HG02642 (cell line): ENCODE measurements at regions not wholly inside any gene's neighbourhood (a gene's known extent, or its start where the extent isn't known, plus 50 kb on each side); places are given as distances from the start of the nearest gene placed in this dataset.
A peak's percentile ranks its signal among the peaks of the same experiment; 100 is the strongest.

Experiments used
- ATAC-seq: cut with Tn5 transposase; IDR thresholded peaks from one replicate; pipeline ENCODE4 v1.9.1; 2021; ENCODE audit warnings: mild to moderate bottlenecking; ENCODE audit not compliant: unreplicated experiment, poor library complexity

- ATAC-seq: no peak
Measured at GRCh38 chr1:34642679-34643078, 112.2 kb upstream of the GJB5 start.

DNA sequence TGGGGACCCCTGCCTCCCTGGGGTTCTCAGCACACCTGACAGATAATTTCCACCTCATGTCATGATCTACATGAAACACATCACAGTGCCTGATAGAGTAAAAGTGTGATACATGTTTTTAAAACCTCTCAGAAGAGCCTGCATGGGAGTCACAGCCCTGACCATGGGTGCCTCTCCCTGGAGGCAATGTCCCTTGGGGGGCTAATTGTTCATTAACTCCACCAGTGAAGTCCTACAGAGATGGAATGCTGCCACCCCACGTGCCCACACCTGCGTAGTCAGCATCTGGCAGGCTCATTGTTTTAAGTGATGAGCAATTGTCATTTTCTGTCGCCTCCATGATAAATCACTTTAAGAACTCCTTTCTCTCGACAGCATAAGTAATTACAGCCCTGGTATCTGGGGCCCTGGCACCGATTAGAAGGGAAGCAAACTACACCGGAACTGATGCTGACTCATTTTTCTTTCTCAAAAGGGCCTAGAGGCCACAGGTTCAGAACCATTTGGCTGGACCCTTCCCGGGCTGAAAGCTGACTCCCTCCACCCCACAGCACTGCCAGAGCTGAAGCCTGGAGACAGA lies 109.6 kb upstream of the GJB5 start:
- no peak for ATAC-seq

- ATAC-seq: no peak
Measured at GRCh38 chr1:34645919-34646318, 108.9 kb upstream of the GJB5 start.

DNA sequence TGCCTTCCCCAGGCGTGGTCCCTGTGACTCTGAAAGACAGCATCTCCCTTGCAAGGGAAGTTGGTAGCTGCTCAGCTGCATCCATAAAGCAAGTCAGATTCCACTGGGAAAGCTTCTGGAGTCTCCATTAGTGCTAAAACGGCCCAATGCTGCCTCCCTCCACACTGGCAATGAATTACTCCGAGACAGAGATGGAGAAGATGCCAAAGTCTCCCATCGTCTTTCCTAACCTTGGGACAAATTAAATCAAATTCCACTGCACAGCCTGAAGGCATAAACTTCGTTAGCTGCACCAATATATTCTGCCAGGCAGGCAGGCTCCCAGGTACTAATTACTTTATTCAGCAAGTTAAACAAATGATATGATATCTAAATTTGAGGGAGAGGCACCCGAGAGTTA lies 106.3 kb upstream of the GJB5 start:
- ATAC-seq: no peak

DNA sequence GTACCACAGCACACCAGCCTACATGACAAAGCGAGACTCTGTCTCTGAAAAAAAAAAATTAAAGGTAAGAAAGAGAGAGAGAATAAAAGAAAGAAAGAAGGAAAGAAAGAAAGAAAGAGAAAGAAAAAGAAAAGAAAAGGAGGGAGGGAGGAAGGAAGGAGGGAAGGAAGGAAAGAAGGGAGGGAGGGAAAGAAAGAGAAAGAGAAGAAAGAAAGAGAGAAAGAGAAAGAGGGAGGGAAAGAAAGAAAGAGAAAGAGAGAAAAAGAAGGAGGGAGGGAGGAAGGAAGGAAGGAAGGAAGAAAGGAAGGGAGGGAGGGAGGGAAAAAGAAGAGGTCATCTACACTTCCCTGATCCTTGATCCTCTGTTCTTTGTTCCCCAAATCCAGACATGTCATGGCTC lies 104.8 kb upstream of the GJB5 start:
- no peak for ATAC-seq

GRCh38 chr1:34650800-34651199 lies 104.0 kb upstream of the GJB5 start:
- ATAC-seq: no peak

DNA sequence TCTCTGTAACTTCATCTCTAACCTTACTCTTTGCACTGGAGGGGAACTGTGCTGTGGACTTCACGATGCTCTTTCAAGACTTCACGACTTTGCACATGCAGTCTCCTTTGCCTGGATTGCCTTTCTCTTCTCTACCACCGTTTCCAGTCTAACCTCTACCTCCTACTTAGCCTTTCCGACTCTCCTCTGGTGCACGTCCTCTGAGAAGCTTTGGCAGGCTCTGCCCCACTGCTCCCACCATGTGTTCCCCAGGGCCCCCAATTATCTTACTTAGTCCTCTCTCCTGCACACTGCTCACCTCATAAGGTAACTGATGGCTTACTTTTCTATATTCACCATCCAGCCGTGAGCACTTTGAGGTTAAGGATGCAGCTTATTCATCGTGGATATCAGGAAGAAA lies 101.7 kb upstream of the GJB5 start:
- ATAC-seq: no peak

DNA sequence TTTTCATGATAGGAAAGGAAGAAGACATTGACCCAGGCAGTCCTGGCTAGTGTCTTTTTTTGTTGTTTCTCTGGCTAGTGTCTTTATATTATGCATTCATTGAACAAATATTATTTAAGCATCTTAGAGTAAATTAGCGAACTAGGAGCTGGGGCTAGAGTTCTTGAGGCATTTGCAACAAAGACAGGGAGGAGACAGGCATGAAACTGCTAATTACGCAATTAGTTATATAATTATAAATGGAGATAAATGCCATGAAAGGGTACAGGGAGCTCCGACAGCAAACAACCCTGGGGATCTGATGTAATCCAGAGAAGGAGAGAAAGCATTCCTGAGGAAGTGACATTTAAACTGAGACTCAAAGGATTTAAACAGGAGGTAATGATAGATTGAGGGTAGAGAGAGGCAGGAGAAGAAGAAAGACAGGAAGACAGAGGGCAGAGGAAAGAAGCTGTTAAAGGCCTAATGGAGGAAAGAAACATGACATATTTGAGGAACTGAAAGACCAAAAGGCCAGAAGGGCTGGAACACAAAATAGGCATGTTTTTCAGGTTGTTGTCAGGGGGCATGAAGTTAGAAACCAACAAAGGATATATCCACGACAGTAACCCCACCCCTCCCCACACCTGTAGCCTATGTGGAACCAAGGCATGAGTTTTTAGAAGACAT lies 99.5 kb upstream of the GJB5 start:
- no peak for ATAC-seq

DNA sequence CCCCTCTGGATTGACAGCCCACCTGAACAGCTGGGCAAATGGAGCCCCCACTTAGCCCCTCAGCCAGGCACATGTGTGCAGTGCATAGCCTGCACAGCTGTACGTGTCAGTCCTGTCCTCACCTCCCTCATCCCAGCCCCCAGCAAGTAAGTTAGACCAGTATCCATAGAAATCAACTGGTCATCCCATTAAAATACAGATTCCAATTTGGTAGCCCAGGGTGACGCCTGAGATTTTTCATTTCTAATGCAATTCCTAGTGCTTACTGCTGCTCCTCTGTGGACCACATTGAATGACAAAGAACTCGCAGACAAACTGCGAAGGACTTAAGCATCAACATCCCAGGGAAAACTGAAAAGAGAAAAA lies 99.0 kb upstream of the GJB5 start:
- no peak for ATAC-seq

DNA sequence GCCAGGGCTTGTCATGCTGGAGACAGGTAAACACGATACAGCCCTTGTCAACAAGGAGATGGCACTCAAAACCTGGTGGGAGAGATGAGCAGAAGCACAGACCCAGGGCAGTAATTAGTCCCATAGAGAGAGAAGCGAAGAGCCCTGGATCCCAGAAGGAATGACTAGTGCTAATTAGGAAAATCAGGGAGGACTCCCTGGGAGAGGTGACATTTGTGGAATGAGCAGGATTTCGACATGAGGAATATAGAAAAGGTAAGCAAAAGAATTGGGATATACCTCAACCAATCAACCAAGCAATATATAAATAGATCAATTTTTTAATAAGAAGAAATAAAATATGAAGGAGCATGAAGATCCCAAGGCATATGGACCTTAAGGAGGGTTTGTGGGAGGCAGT lies 98.5 kb upstream of the GJB5 start:
- no peak for ATAC-seq

GRCh38 chr1:34656731-34657130 lies 98.1 kb upstream of the GJB5 start:
- ATAC-seq: no peak

DNA sequence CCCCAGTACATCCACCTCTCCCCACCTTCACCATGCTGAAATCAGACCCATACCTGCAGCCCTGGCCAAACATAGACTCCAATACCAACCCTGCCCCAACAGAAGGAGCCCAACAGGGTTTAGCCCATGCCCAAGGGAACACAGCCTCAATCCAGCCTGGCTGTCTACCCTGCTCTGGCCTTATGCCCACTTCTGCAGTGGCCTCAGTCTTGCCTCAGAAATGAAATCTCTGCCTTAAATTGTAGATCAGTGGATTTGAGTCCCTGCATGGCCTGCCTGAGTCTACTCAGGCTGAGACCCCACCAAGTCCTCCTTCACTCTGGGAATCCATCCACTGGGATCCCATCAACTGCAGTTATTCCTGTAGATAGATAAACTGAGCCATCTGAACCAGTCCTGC lies 97.6 kb upstream of the GJB5 start:
- no peak for ATAC-seq

- no peak for ATAC-seq
Measured at GRCh38 chr1:34657849-34658248, 97.0 kb upstream of the GJB5 start.

DNA sequence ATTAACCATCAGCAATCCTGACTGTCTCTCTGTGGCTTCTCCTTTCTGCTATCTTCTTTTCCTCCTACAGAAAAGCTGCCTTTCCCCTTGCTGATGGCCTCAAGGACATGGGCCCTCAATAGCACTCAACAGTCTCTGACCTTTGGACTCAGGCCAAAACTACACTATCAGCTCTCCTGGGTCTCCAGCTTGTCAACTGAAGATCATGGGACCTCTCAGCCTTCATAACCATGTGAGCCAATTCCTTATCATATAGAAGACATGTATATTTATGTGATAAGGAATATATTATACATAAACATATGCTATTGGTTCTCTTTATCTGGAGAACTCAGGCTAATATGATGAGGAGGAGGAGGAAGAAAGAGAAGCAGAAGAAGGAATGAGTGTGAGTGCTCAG lies 91.8 kb upstream of the GJB5 start:
- no peak for ATAC-seq

- ATAC-seq: no peak
Measured at GRCh38 chr1:34668063-34668462, 86.8 kb upstream of the GJB5 start.

DNA sequence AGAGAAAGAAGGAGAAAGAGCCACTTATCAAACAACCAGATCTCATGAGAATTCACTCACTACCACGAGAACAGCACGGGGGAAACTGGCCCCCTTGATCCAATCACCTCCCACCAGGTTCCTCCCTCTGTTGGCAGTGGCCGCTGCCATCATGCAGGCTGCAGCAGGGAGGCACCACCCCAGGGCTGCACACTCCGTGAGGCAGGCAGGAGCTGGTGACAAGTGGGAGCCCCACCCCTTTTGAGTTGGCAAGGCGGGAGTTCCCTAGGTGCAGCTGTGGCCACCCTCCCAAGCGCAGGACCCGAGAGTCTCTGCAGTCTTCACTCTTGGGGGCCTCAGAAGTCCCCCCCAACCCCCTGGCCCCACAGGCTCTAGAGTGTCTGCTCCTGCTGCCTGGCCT lies 83.9 kb upstream of the GJB5 start:
- ATAC-seq: no peak

- no peak for ATAC-seq
Measured at GRCh38 chr1:34671887-34672286, 83.0 kb upstream of the GJB5 start.

- peak; percentile 61 for ATAC-seq
Measured at GRCh38 chr1:34681480-34682451, 73.1 kb upstream of the GJB5 start.

DNA sequence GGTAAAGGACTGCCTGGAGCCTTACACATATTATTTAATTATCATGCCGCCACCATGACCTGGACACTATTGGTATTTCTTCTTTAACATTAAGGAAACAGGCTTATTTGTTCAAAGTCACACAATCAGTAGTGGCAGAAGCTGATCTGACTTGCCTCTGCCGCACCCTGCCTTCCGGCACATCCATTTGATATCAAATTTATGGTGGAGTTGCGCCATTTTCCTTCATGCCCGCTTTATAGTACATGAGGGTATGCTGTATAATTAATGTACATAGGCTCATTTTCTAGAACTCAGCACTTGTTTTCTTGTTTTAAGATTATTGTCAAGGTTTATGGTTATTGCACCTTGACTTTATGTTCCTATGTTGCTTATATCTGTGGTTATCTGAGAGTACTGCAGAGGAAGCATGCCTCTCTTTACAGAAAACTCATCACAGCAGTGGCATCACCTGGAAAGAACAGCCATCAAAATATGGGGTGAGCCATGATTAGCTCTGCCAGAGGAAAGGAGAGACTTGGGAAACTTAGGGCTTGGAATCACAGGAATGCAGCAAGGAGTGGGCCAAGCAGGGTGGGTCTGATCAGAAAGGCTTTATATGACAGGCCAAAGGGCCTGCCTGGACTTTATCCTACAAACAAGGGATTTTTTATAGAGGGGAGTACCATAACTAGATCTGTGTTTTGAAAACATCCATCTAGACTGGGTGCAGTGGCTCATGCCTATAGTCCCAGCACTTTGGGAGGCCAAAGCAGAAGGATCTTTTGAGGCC lies 72.2 kb upstream of the GJB5 start:
- no peak for ATAC-seq

DNA sequence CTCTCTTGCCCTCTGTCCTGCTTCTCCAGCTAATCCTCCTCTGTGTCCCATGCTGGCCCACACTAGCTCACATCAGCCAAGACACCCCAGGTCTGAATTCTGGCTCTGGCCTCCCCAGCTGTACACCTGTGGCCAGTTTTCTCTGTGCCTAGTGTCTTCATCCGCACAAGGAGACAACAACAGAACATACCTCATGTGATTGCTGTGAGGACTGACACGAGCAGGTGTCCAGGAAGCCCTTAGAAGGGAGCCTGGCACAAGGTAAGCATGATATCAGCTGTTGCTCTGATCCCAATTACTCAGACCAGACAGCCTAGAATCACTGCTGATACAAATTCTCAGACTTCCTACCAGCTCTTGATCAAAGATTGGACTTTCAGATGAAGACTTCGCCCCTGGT lies 71.2 kb upstream of the GJB5 start:
- no peak for ATAC-seq

GRCh38 chr1:34684266-34684665 lies 70.6 kb upstream of the GJB5 start:
- no peak for ATAC-seq
